Epithelial cell of esophagus (primary cell): ENCODE measurements at regions not wholly inside any gene's neighbourhood (a gene's known extent, or its start where the extent isn't known, plus 50 kb on each side); places are given as distances from the start of the nearest gene placed in this dataset.

Experiments
- DNase-seq: peaks from one replicate; pipeline ENCODE4 v3.0.0; 2010; ENCODE audit warnings: low read depth
- H3K4me3 ChIP-seq: 2 replicates; pipeline ENCODE4 v1.5.1; 2011; ENCODE audit warnings: mild to moderate bottlenecking, low read length, control low read depth
- TF ChIP-seq, protein P1 (sequence below): IDR thresholded peaks from 2 replicates; pipeline ENCODE4 v1.5.1; 2011; ENCODE audit warnings: low read depth, mild to moderate bottlenecking, low read length, control low read depth, inconsistent platforms; ENCODE audit not compliant: insufficient read depth; ENCODE audit errors: missing control alignments

DNA sequence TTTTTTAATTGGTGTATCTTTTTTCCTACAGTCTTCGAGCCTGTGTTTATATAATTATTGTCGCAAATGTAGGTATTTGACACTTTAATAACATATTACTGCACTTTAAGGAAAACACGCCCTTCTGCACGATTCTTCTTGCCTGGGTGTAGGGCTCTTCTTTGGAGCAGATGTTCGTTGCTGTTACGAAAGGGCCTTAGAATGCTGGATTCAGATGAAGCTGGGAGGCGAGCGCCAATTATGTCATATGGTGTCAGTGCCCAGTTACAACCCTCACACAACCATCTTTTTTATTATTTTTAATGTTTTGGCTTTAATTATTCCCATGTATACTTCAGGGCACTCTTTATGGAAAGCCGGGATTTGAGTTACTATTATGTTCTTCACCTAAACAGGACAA, 553.0 kb downstream of the EBF1 start:
- DNase-seq, result no peak
- TF ChIP-seq, protein P1, sequence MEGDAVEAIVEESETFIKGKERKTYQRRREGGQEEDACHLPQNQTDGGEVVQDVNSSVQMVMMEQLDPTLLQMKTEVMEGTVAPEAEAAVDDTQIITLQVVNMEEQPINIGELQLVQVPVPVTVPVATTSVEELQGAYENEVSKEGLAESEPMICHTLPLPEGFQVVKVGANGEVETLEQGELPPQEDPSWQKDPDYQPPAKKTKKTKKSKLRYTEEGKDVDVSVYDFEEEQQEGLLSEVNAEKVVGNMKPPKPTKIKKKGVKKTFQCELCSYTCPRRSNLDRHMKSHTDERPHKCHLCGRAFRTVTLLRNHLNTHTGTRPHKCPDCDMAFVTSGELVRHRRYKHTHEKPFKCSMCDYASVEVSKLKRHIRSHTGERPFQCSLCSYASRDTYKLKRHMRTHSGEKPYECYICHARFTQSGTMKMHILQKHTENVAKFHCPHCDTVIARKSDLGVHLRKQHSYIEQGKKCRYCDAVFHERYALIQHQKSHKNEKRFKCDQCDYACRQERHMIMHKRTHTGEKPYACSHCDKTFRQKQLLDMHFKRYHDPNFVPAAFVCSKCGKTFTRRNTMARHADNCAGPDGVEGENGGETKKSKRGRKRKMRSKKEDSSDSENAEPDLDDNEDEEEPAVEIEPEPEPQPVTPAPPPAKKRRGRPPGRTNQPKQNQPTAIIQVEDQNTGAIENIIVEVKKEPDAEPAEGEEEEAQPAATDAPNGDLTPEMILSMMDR, result no peak
- H3K4me3 ChIP-seq, result no peak overlapping the region

DNA sequence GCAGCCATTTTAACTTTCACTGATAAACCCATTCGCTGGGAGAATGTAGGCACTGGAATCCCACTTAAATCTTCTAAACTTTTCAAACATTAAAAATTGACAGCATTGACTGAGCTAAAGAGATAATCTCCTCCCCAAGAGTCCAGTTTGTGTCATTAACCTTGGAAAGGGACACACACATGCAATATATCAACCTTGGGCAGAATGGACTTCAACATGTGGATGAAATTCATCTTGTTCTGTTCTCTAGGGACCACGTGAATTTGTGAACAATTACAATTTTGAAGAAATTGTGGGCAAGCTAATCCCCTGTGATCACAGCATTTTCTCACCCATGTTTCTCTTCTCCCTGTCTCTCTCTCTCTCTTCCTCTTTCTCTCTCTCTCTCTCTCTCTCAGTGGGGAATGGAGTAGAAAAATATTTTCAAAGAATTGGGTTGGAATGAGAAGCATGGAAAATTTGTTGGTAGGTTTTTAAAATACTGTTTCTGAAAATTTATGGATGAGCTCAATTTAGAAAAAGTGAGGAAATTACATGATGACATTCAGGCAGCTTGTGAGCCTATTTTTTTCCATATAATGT, 553.7 kb downstream of the EBF1 start:
- no peak for DNase-seq
- no peak overlapping the region for H3K4me3 ChIP-seq
- TF ChIP-seq, protein P1, result no peak

DNA sequence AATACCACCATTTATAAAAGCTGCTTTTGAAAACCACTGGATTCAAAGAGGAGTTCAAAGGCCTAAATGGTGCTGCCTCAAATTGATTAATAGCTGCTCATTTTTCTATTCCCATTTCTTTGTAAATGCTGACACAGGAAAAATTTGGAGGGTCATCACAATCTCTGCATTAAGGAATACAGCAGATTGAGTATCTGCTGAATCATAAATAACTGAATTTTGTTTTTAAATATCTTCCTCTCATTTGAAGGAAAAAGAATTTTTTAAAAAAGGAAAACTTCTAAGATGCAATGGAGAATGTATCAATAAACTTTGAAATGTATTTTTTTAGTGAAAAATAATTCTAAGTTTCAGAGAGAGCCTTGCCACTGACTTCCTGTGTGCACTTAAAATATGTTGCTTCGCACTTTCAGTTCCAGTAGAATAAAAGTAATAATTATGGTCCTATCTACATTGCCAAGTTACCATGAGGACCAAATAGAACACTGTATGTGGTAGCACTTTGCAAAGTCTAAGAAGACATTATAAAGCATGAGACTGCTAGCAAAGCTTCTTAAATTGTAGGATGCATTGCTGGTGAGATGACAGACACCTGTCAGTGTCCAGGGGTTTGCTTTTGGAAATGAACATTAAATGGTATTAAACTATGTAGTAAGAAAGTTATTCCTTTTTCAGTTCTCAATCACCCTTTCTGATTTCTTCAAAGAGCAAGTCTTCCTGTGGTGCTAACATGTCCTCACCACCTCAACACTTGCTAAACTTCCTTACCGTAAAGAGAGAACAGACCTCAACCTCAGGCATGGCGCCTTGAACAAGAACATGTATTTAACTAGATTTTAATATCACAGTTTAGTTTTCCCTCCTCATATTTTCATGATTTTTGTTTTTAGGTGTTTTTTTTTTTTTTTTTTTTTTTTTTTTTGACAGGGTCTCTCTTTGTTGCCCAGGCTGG, 555.1 kb downstream of the EBF1 start:
- H3K4me3 ChIP-seq, result no peak overlapping the region
- DNase-seq, result no peak
- TF ChIP-seq, protein P1, result no peak

DNA sequence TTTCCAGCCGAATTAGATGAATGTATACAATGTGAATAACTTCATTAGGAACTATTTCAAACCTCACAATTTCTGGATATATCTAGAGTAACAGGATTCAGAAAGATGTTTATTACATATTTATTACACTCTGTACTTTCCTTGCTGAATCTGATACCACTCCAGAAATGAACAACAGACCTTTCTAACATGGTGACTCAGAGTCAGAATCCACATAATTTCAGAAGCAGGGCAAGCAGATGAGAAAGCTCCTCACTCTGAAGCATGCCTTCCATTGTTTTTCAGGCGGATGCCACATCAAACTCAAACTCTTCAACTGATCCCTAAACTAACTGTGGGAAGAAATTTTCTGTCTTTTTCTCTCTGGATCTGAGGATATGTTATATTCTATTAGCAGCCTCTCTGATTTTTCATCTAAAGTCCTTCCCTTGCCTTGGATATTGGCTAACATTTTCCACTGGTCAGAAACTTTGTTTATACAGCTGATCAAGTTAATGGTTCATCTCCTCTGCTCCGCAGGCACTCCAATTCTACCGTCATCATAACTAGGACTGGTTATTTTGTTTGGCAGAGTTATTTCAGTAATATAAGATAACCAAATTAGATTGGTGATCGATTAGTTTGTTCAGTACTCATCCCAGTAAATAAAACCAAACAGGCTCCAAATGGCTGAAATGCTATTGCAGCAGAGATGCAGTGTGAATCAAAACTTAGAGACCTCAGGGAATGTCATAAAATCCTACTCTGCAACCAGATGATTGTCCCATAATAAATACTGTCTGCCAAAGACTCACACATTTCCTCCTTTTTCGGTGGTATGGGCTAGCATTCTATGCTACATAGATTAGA, 556.0 kb downstream of the EBF1 start:
- DNase-seq, result no peak
- TF ChIP-seq, protein P1, result no peak
- no peak overlapping the region for H3K4me3 ChIP-seq

GRCh38 chr5:158541536-158542297, 558.0 kb downstream of the EBF1 start:
- H3K4me3 ChIP-seq, result no peak overlapping the region
- TF ChIP-seq, protein P1, result no peak
- no peak for DNase-seq

DNA sequence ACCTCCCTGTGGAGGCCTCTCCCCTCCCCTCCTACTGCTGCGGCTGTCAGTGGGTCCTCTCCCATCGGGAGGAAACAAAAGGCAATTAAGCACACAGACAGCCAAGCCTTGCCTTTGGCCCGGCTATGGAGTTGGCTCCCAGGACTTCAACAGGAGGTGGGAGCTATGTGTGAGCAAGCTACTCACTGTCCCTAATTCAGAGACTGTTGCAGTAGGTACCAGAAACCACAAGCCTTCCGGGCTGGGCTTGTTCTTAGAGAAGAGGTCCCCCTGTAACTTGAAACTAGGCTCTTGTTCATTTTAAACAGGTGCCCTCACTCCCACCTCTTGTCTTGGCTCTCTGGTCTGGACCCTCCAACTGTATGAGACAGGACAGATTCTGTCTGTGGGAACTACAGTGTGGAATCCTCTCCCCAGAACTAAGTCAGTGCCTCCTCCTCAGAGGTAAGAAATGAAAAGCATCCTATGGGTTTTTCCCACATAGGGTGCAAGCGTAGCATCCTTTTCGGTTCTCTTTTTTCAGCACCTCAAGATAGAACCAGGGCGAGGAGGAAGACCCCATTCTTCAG, 561.1 kb downstream of the EBF1 start:
- DNase-seq, result no peak
- TF ChIP-seq, protein P1, result no peak
- no peak overlapping the region for H3K4me3 ChIP-seq
